ENCODE measurements at regions not wholly inside any gene's neighbourhood (a gene's known extent, or its start where the extent isn't known, plus 50 kb on each side); places are given as distances from the start of the nearest gene placed in this dataset.

- H3K4me3 ChIP-seq (ENCODE audit: low read length) = no peak overlapping the region
- H3K27me3 ChIP-seq (replicated peaks; ENCODE audit: control insufficient read depth, insufficient read depth, low read length) = no peaks in the 10 kb centered on the region
- H3K36me3 ChIP-seq (ENCODE audit: control insufficient read depth, insufficient read depth, low read length, severe bottlenecking) = no peaks in the 10 kb centered on the region
- no peaks in the 10 kb centered on the region for H3K4me1 ChIP-seq (ENCODE audit: control insufficient read depth, insufficient read depth, low read length)
- H3K9me3 ChIP-seq (ENCODE audit: control insufficient read depth, low read length) = no peaks in the 10 kb centered on the region
- no peak overlapping the region for H3K9ac ChIP-seq (ENCODE audit: low read length)
- DNase-seq (ENCODE audit: low read depth) = no peak
These were observed 671.3 kb upstream of the NECTIN3 start for GRCh38 chr3:110400315-110400714.

GRCh38 chr3:110405830-110406585 lies 665.6 kb upstream of the NECTIN3 start:
- Histone ChIP-seq H3K9ac (ENCODE audit: low read length) (no peak overlapping the region), H3K9me3 (ENCODE audit: control insufficient read depth, low read length) (no peaks in the 10 kb centered on the region), H3K4me1 (ENCODE audit: control insufficient read depth, insufficient read depth, low read length) (peaks cover 10% of the 10 kb centered on the region), H3K36me3 (ENCODE audit: control insufficient read depth, insufficient read depth, low read length, severe bottlenecking) (no peaks in the 10 kb centered on the region), H3K27me3 (replicated peaks; ENCODE audit: control insufficient read depth, insufficient read depth, low read length) (no peaks in the 10 kb centered on the region), H3K4me3 (ENCODE audit: low read length) (no peak overlapping the region)
- DNase-seq (ENCODE audit: low read depth) = peak; percentile 20

GRCh38 chr3:110413266-110413665 lies 658.4 kb upstream of the NECTIN3 start:
- DNase-seq (ENCODE audit: low read depth) = no peak
- H3K27me3 ChIP-seq (replicated peaks; ENCODE audit: control insufficient read depth, insufficient read depth, low read length) = no peaks in the 10 kb centered on the region
- H3K36me3 ChIP-seq (ENCODE audit: control insufficient read depth, insufficient read depth, low read length, severe bottlenecking) = no peaks in the 10 kb centered on the region
- H3K9me3 ChIP-seq (ENCODE audit: control insufficient read depth, low read length) = no peaks in the 10 kb centered on the region
- H3K9ac ChIP-seq (ENCODE audit: low read length) = peak overlapping the region; percentile 3
- H3K4me3 ChIP-seq (ENCODE audit: low read length) = no peak overlapping the region
- H3K4me1 ChIP-seq (ENCODE audit: control insufficient read depth, insufficient read depth, low read length) = peaks cover 22% of the 10 kb centered on the region

GRCh38 chr3:110413807-110414748 lies 657.5 kb upstream of the NECTIN3 start:
- no peaks in the 10 kb centered on the region for H3K9me3 ChIP-seq (ENCODE audit: control insufficient read depth, low read length)
- H3K27me3 ChIP-seq (replicated peaks; ENCODE audit: control insufficient read depth, insufficient read depth, low read length) = no peaks in the 10 kb centered on the region
- H3K9ac ChIP-seq (ENCODE audit: low read length) = peak overlapping the region; percentile 66
- peak overlapping the region; percentile 39 for H3K4me3 ChIP-seq (ENCODE audit: low read length)
- H3K36me3 ChIP-seq (ENCODE audit: control insufficient read depth, insufficient read depth, low read length, severe bottlenecking) = no peaks in the 10 kb centered on the region
- DNase-seq (ENCODE audit: low read depth) = peak; percentile 79
- H3K4me1 ChIP-seq (ENCODE audit: control insufficient read depth, insufficient read depth, low read length) = peaks cover 25% of the 10 kb centered on the region

- Histone ChIP-seq H3K27me3 (replicated peaks; ENCODE audit: control insufficient read depth, insufficient read depth, low read length) (no peaks in the 10 kb centered on the region), H3K9ac (ENCODE audit: low read length) (peak overlapping the region; percentile 9), H3K4me3 (ENCODE audit: low read length) (no peak overlapping the region), H3K9me3 (ENCODE audit: control insufficient read depth, low read length) (no peaks in the 10 kb centered on the region), H3K4me1 (ENCODE audit: control insufficient read depth, insufficient read depth, low read length) (peaks cover 33% of the 10 kb centered on the region), H3K36me3 (ENCODE audit: control insufficient read depth, insufficient read depth, low read length, severe bottlenecking) (no peaks in the 10 kb centered on the region)
- peak; percentile 57 for DNase-seq (ENCODE audit: low read depth)
These were observed 656.8 kb upstream of the NECTIN3 start for GRCh38 chr3:110414855-110415254.

DNA sequence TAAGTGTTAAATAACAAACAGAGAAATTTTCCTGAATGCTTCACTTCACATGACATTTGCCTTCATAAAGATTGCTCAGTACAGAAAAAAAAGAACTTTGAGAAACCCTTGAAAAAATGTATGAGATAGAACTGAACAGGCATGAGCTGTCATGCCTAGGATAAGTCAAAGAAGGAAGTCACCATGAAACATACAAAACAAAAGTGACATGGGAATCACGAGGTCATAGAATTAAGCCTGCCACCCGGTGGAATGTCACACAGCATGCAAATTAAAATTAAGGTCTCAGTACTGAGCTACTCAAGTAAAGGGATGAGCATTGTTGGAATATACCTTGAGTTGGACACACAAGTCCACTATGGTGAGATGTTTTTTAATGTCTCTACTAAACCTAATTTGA lies 652.5 kb upstream of the NECTIN3 start:
- Histone ChIP-seq H3K9ac (ENCODE audit: low read length) (peak overlapping the region; percentile 50), H3K4me1 (ENCODE audit: control insufficient read depth, insufficient read depth, low read length) (peaks cover 34% of the 10 kb centered on the region), H3K36me3 (ENCODE audit: control insufficient read depth, insufficient read depth, low read length, severe bottlenecking) (no peaks in the 10 kb centered on the region), H3K9me3 (ENCODE audit: control insufficient read depth, low read length) (no peaks in the 10 kb centered on the region), H3K4me3 (ENCODE audit: low read length) (peak overlapping the region; percentile 74), H3K27me3 (replicated peaks; ENCODE audit: control insufficient read depth, insufficient read depth, low read length) (no peaks in the 10 kb centered on the region)
- DNase-seq (ENCODE audit: low read depth) = peak; percentile 6

DNA sequence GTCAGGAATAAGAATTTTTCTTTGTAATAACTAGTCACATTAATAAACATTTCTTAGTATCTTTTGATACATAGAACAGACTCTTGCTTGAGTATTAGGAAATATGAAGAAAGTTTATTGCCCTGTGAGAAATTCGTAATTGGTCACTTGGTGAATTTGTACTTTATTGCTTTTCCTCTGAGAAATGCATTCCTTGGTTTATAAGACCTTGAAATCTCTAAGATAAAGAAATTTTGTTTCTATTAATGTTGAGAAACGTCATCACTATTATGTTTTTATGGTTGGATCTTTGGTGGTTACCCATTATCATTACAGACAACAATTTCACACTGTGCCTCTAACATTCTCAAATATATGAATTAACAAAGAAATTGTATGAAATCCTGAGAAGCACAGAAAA lies 652.0 kb upstream of the NECTIN3 start:
- H3K4me1 ChIP-seq (ENCODE audit: control insufficient read depth, insufficient read depth, low read length) = peaks cover 29% of the 10 kb centered on the region
- no peaks in the 10 kb centered on the region for H3K27me3 ChIP-seq (replicated peaks; ENCODE audit: control insufficient read depth, insufficient read depth, low read length)
- H3K9ac ChIP-seq (ENCODE audit: low read length) = peak overlapping the region; percentile 50
- peak overlapping the region; percentile 74 for H3K4me3 ChIP-seq (ENCODE audit: low read length)
- H3K36me3 ChIP-seq (ENCODE audit: control insufficient read depth, insufficient read depth, low read length, severe bottlenecking) = no peaks in the 10 kb centered on the region
- DNase-seq (ENCODE audit: low read depth) = peak; percentile 1
- H3K9me3 ChIP-seq (ENCODE audit: control insufficient read depth, low read length) = no peaks in the 10 kb centered on the region

GRCh38 chr3:110420158-110420641 lies 651.4 kb upstream of the NECTIN3 start:
- H3K27me3 ChIP-seq (replicated peaks; ENCODE audit: control insufficient read depth, insufficient read depth, low read length) = no peaks in the 10 kb centered on the region
- H3K4me1 ChIP-seq (ENCODE audit: control insufficient read depth, insufficient read depth, low read length) = peaks cover 23% of the 10 kb centered on the region
- H3K4me3 ChIP-seq (ENCODE audit: low read length) = peak overlapping the region; percentile 74
- H3K9me3 ChIP-seq (ENCODE audit: control insufficient read depth, low read length) = no peaks in the 10 kb centered on the region
- peak; percentile 82 for DNase-seq (ENCODE audit: low read depth)
- H3K9ac ChIP-seq (ENCODE audit: low read length) = peak overlapping the region; percentile 82
- no peaks in the 10 kb centered on the region for H3K36me3 ChIP-seq (ENCODE audit: control insufficient read depth, insufficient read depth, low read length, severe bottlenecking)

GRCh38 chr3:110423276-110423675 lies 648.3 kb upstream of the NECTIN3 start:
- Histone ChIP-seq H3K27me3 (replicated peaks; ENCODE audit: control insufficient read depth, insufficient read depth, low read length) (no peaks in the 10 kb centered on the region), H3K9ac (ENCODE audit: low read length) (no peak overlapping the region), H3K4me1 (ENCODE audit: control insufficient read depth, insufficient read depth, low read length) (peaks cover 21% of the 10 kb centered on the region), H3K4me3 (ENCODE audit: low read length) (no peak overlapping the region), H3K36me3 (ENCODE audit: control insufficient read depth, insufficient read depth, low read length, severe bottlenecking) (no peaks in the 10 kb centered on the region), H3K9me3 (ENCODE audit: control insufficient read depth, low read length) (no peaks in the 10 kb centered on the region)
- DNase-seq (ENCODE audit: low read depth) = no peak

GRCh38 chr3:110430146-110430545 lies 641.5 kb upstream of the NECTIN3 start:
- peak; percentile 11 for DNase-seq (ENCODE audit: low read depth)
- H3K9me3 ChIP-seq (ENCODE audit: control insufficient read depth, low read length) = no peaks in the 10 kb centered on the region

GRCh38 chr3:110436209-110436608 lies 635.4 kb upstream of the NECTIN3 start:
- H3K27me3 ChIP-seq (replicated peaks; ENCODE audit: control insufficient read depth, insufficient read depth, low read length) = no peaks in the 10 kb centered on the region
- no peaks in the 10 kb centered on the region for H3K36me3 ChIP-seq (ENCODE audit: control insufficient read depth, insufficient read depth, low read length, severe bottlenecking)
- no peak overlapping the region for H3K4me3 ChIP-seq (ENCODE audit: low read length)
- H3K4me1 ChIP-seq (ENCODE audit: control insufficient read depth, insufficient read depth, low read length) = no peaks in the 10 kb centered on the region
- no peak for DNase-seq (ENCODE audit: low read depth)
- H3K9ac ChIP-seq (ENCODE audit: low read length) = no peak overlapping the region
- H3K9me3 ChIP-seq (ENCODE audit: control insufficient read depth, low read length) = no peaks in the 10 kb centered on the region

More at GRCh38 chr3:110430146-110430545, 641.5 kb upstream of the NECTIN3 start:
- H3K9ac ChIP-seq (ENCODE audit: low read length) = no peak overlapping the region
- no peaks in the 10 kb centered on the region for H3K4me1 ChIP-seq (ENCODE audit: control insufficient read depth, insufficient read depth, low read length)
- no peaks in the 10 kb centered on the region for H3K36me3 ChIP-seq (ENCODE audit: control insufficient read depth, insufficient read depth, low read length, severe bottlenecking)
- H3K4me3 ChIP-seq (ENCODE audit: low read length) = no peak overlapping the region
- H3K27me3 ChIP-seq (replicated peaks; ENCODE audit: control insufficient read depth, insufficient read depth, low read length) = no peaks in the 10 kb centered on the region
